B cell (primary cell): ENCODE measurements at regions not wholly inside any gene's neighbourhood (a gene's known extent, or its start where the extent isn't known, plus 50 kb on each side); places are given as distances from the start of the nearest gene placed in this dataset.

Experiments used
- ATAC-seq: fragments of 200-7000 bp; cut with Tn5 transposase; one replicate; pipeline ENCODE4 v1.10.0; 2021; ENCODE audit warnings: low read depth, mild to moderate bottlenecking, moderate number of reproducible peaks, moderate library complexity
- CTCF ChIA-PET: fragments of 350-600 bp; sonication (Branson Sonifier 250); formaldehyde crosslinking; loops from one replicate; lab custom pipeline; 2021; ENCODE audit warnings: antibody characterized with exemption, inconsistent platforms; lab: Charles Lee
- POLR2A ChIA-PET: fragments of 350-600 bp; sonication (Branson Sonifier 250); formaldehyde crosslinking; loops from one replicate; lab custom pipeline; 2021; ENCODE audit warnings: antibody characterized with exemption; lab: Charles Lee
- DNase-seq: peaks from one replicate; pipeline ENCODE4 v3.0.0; 2013
- H2AFZ ChIP-seq: 2 replicates; pipeline ENCODE4 v1.6.1; 2012; ENCODE audit warnings: mild to moderate bottlenecking, low read depth, low read length; ENCODE audit not compliant: insufficient read depth, poor library complexity, severe bottlenecking
- H3K27ac ChIP-seq, 2 donors: 1 replicate in 1 of 2; 2 replicates in 1 of 2; pipeline ENCODE4 v1.5.1; 2012 to 2013; ENCODE audit warnings: low read length in 2 of 2, mild to moderate bottlenecking in 2 of 2, moderate library complexity in 1 of 2
- H3K27me3 ChIP-seq, 4 experiments: fragments of 200-600 bp in 1 of 4; sonication (generic) in 1 of 4; replicated peaks in 1 of 4; 1 replicate in 2 of 4; 2 replicates in 2 of 4; pipeline versions ENCODE4 v1.6.1 to v1.7.0; 2013 to 2016; ENCODE audit warnings: low read length in 3 of 4, mild to moderate bottlenecking in 2 of 4, mixed read lengths in 1 of 4, moderate library complexity in 1 of 4; ENCODE audit not compliant: insufficient read depth in 4 of 4, control insufficient read depth in 3 of 4; ENCODE audit errors: control extremely low read depth in 1 of 4
- H3K36me3 ChIP-seq, 2 experiments: replicated peaks in 1 of 2; 1 replicate in 1 of 2; 2 replicates in 1 of 2; pipeline versions ENCODE4 v1.6.1 to v1.7.1; 2013; ENCODE audit warnings: low read length in 1 of 2; ENCODE audit not compliant: insufficient read depth in 2 of 2, control insufficient read depth in 1 of 2; ENCODE audit errors: control extremely low read depth in 1 of 2, extremely low read depth in 1 of 2
- H3K4me1 ChIP-seq, 2 donors: fragments of 200-600 bp in 1 of 2; sonication (generic) in 1 of 2; 1 replicate in 1 of 2; 2 replicates in 1 of 2; pipeline versions ENCODE4 v1.5.1 to v1.6.1; 2013 to 2017; ENCODE audit warnings: low read length in 2 of 2; ENCODE audit not compliant: control insufficient read depth in 2 of 2, insufficient read depth in 2 of 2
- H3K4me2 ChIP-seq: replicated peaks from 2 replicates; pipeline ENCODE3; 2012; ENCODE audit warnings: mild to moderate bottlenecking, low read depth, low read length; ENCODE audit not compliant: poor library complexity, severe bottlenecking
- H3K4me3 ChIP-seq, 5 experiments: fragments of 200-600 bp in 1 of 5; sonication (generic) in 1 of 5; 1 replicate in 3 of 5; 2 replicates in 2 of 5; pipeline versions ENCODE4 v1.5.1 to v1.7.0; 2011 to 2016; ENCODE audit warnings: low read length in 4 of 5, mild to moderate bottlenecking in 4 of 5, low read depth in 2 of 5, control low read depth in 1 of 5, moderate library complexity in 1 of 5; ENCODE audit not compliant: insufficient read depth in 1 of 5; ENCODE audit errors: control extremely low read depth in 1 of 5, extremely low read depth in 1 of 5
- H3K79me2 ChIP-seq: fragments of 200-600 bp; sonication (generic); one replicate; pipeline ENCODE4 v1.6.0; 2016; ENCODE audit warnings: low read length; ENCODE audit not compliant: control insufficient read depth, insufficient read depth
- H3K9ac ChIP-seq: fragments of 200-600 bp; sonication (generic); 2 replicates; pipeline ENCODE4 v1.6.1; 2017; ENCODE audit warnings: mild to moderate bottlenecking, low read length, moderate library complexity
- H3K9me3 ChIP-seq, 3 donors: one replicate each; pipeline versions ENCODE4 v1.6.1 to v1.7.1; 2013; ENCODE audit warnings: low read length in 2 of 3; ENCODE audit not compliant: control insufficient read depth in 2 of 3, insufficient read depth in 1 of 3; ENCODE audit errors: control extremely low read depth in 1 of 3
- H4K20me1 ChIP-seq: 2 replicates; pipeline ENCODE4 v1.6.0; 2012; ENCODE audit warnings: mild to moderate bottlenecking, low read length; ENCODE audit not compliant: insufficient read depth, control insufficient read depth, poor library complexity, severe bottlenecking
- H3K27ac Mint-ChIP-seq: one replicate; pipeline ENCODE4 v1.8.0; 2021; ENCODE audit warnings: mixed read lengths
- H3K27me3 Mint-ChIP-seq: one replicate; pipeline ENCODE4 v1.8.0; 2021; ENCODE audit warnings: mixed read lengths
- H3K4me1 Mint-ChIP-seq: one replicate; pipeline ENCODE4 v1.8.0; 2021; ENCODE audit warnings: mixed read lengths
- H3K4me3 Mint-ChIP-seq: one replicate; pipeline ENCODE4 v1.8.0; 2021; ENCODE audit warnings: mixed read lengths
- H3K9me3 Mint-ChIP-seq: one replicate; pipeline ENCODE4 v1.8.0; 2022; ENCODE audit warnings: mixed read lengths; ENCODE audit not compliant: insufficient read depth
- EZH2 ChIP-seq: IDR thresholded peaks from 2 replicates; pipeline ENCODE4 v1.6.1; 2012; ENCODE audit warnings: borderline replicate concordance, low read depth, mild to moderate bottlenecking, moderate library complexity, low read length; ENCODE audit not compliant: insufficient read depth, poor library complexity, severe bottlenecking
- WGBS: methylation state at CpG from one replicate; pipeline ENCODE4 v1.1.5; 2013; ENCODE audit warnings: missing lambda C conversion rate; ENCODE audit not compliant: insufficient coverage; 5-methylcytosine and 5-hydroxymethylcytosine counted together
- intact Hi-C: fragments of 100-400 bp; cut with micrococcal nuclease; formaldehyde crosslinking; loops from one replicate; pipeline ENCODE4 v1.10.0; 2022
- TF ChIP-seq, protein P1 (sequence below): fragments of 200-600 bp; IDR thresholded peaks from one replicate; pipeline ENCODE4 v1.8.0; 2022; ENCODE audit warnings: antibody characterized with exemption, mild to moderate bottlenecking

GRCh38 chr15:22226034-22226790 is 145.9 kb downstream of the OR4M2 start:
- H3K4me3 ChIP-seq = no peak overlapping the region
- no peak overlapping the region for H2AFZ ChIP-seq
- no peaks in the 10 kb centered on the region for H3K9me3 Mint-ChIP-seq
- ATAC-seq (no peak), DNase-seq (no peak)
- H3K27ac ChIP-seq = no peak overlapping the region
- H3K27me3 Mint-ChIP-seq = peaks cover 21% of the 10 kb centered on the region
- H3K9me3 ChIP-seq = no peaks in the 10 kb centered on the region
- H3K4me1 Mint-ChIP-seq = peaks cover 1% of the 10 kb centered on the region
- no peak overlapping the region for H3K9ac ChIP-seq
- ChIA-PET POLR2A (no interaction called here), CTCF (no interaction called here)
- peaks cover 0 to 22% (median 0%) of the 10 kb centered on the region in 4 experiments for H3K27me3 ChIP-seq
- no peak overlapping the region for H3K4me2 ChIP-seq
- H3K79me2 ChIP-seq = no peaks in the 10 kb centered on the region
- no peaks in the 10 kb centered on the region for H4K20me1 ChIP-seq
- no peak for TF ChIP-seq EZH2
- H3K27ac Mint-ChIP-seq = no peak overlapping the region
- 61% methylated on average over 7 of the region's 12 CpGs for WGBS
- no peaks in the 10 kb centered on the region for H3K36me3 ChIP-seq
- intact Hi-C loops = no loop called here
- peaks cover 3 to 4% of the 10 kb centered on the region in 2 donors for H3K4me1 ChIP-seq
- H3K4me3 Mint-ChIP-seq = no peak overlapping the region

GRCh38 chr15:22227411-22228100 is 147.2 kb downstream of the OR4M2 start:
- Mint-ChIP-seq H3K27ac (no peak overlapping the region), H3K4me3 (no peak overlapping the region), H3K27me3 (peaks cover 21% of the 10 kb centered on the region), H3K4me1 (no peaks in the 10 kb centered on the region), H3K9me3 (no peaks in the 10 kb centered on the region)
- ChIA-PET POLR2A (no interaction called here), CTCF (no interaction called here)
- no peaks in the 10 kb centered on the region for H4K20me1 ChIP-seq
- TF ChIP-seq EZH2 = no peak
- TF ChIP-seq, protein P1, sequence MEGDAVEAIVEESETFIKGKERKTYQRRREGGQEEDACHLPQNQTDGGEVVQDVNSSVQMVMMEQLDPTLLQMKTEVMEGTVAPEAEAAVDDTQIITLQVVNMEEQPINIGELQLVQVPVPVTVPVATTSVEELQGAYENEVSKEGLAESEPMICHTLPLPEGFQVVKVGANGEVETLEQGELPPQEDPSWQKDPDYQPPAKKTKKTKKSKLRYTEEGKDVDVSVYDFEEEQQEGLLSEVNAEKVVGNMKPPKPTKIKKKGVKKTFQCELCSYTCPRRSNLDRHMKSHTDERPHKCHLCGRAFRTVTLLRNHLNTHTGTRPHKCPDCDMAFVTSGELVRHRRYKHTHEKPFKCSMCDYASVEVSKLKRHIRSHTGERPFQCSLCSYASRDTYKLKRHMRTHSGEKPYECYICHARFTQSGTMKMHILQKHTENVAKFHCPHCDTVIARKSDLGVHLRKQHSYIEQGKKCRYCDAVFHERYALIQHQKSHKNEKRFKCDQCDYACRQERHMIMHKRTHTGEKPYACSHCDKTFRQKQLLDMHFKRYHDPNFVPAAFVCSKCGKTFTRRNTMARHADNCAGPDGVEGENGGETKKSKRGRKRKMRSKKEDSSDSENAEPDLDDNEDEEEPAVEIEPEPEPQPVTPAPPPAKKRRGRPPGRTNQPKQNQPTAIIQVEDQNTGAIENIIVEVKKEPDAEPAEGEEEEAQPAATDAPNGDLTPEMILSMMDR = no peak
- H3K9ac ChIP-seq = no peak overlapping the region
- no peaks in the 10 kb centered on the region for H3K9me3 ChIP-seq
- no peaks in the 10 kb centered on the region for H3K79me2 ChIP-seq
- H3K36me3 ChIP-seq = no peaks in the 10 kb centered on the region
- no peak overlapping the region for H2AFZ ChIP-seq
- no peaks in the 10 kb centered on the region for H3K4me1 ChIP-seq
- 93% methylated on average over 7 of the region's 7 CpGs for WGBS
- H3K4me2 ChIP-seq = no peak overlapping the region
- peaks cover 0 to 22% (median 0%) of the 10 kb centered on the region in 4 experiments for H3K27me3 ChIP-seq
- H3K27ac ChIP-seq = no peak overlapping the region
- H3K4me3 ChIP-seq = no peak overlapping the region
- ATAC-seq (no peak), DNase-seq (no peak)
- intact Hi-C loops = no loop called here
